Effector memory CD4-positive, alpha-beta T cell (primary cell): ENCODE measurements at regions not wholly inside any gene's neighbourhood (a gene's known extent, or its start where the extent isn't known, plus 50 kb on each side); places are given as distances from the start of the nearest gene placed in this dataset.
"Not testable (repeated sequence)": the region's sequence is repeated elsewhere in the genome, so short reads cannot be mapped to it uniquely, and the experiment has no call there.

Experiments
- DNase-seq, 3 donors: peaks; one replicate each; pipeline ENCODE4 v3.0.0-alpha.2; 2020
- H3K27ac ChIP-seq: 2 replicates; pipeline ENCODE4 v1.7.0; 2013; ENCODE audit warnings: mild to moderate bottlenecking, low read length, moderate library complexity; ENCODE audit not compliant: insufficient read depth, poor library complexity, severe bottlenecking
- H3K27me3 ChIP-seq: replicated peaks from 2 replicates; pipeline ENCODE4 v1.7.0; 2013; ENCODE audit warnings: mild to moderate bottlenecking, low read length; ENCODE audit not compliant: insufficient read depth, control insufficient read depth, poor library complexity, severe bottlenecking
- H3K36me3 ChIP-seq: 2 replicates; pipeline ENCODE4 v1.7.0; 2013; ENCODE audit warnings: mild to moderate bottlenecking, low read length, moderate library complexity; ENCODE audit not compliant: control insufficient read depth, insufficient read depth
- H3K4me1 ChIP-seq: 2 replicates; pipeline ENCODE4 v1.7.0; 2013; ENCODE audit warnings: low read length, mild to moderate bottlenecking; ENCODE audit not compliant: control insufficient read depth, insufficient read depth, poor library complexity, severe bottlenecking
- H3K4me3 ChIP-seq: 2 replicates; pipeline ENCODE4 v1.7.0; 2013; ENCODE audit warnings: low read length, low read depth, mild to moderate bottlenecking; ENCODE audit not compliant: insufficient read depth, poor library complexity, severe bottlenecking
- H3K9me3 ChIP-seq: 2 replicates; pipeline ENCODE4 v1.7.0; 2013; ENCODE audit warnings: mild to moderate bottlenecking, low read length, moderate library complexity; ENCODE audit not compliant: control insufficient read depth

GRCh38 chr2:82996217-82996616 is 1462.9 kb downstream of the SUCLG1 start:
- no peak for DNase-seq
- Histone ChIP-seq H3K27ac (no peak overlapping the region), H3K27me3 (no peaks in the 10 kb centered on the region), H3K36me3 (no peaks in the 10 kb centered on the region), H3K4me3 (no peak overlapping the region), H3K4me1 (no peaks in the 10 kb centered on the region), H3K9me3 (no peaks in the 10 kb centered on the region)

- Histone ChIP-seq H3K27me3 (no peaks in the 10 kb centered on the region), H3K4me3 (no peak overlapping the region), H3K9me3 (no peaks in the 10 kb centered on the region), H3K36me3 (no peaks in the 10 kb centered on the region), H3K4me1 (no peaks in the 10 kb centered on the region), H3K27ac (no peak overlapping the region)
- no peak for DNase-seq
Measured at GRCh38 chr2:82994151-82994550, 1464.9 kb downstream of the SUCLG1 start.

DNA sequence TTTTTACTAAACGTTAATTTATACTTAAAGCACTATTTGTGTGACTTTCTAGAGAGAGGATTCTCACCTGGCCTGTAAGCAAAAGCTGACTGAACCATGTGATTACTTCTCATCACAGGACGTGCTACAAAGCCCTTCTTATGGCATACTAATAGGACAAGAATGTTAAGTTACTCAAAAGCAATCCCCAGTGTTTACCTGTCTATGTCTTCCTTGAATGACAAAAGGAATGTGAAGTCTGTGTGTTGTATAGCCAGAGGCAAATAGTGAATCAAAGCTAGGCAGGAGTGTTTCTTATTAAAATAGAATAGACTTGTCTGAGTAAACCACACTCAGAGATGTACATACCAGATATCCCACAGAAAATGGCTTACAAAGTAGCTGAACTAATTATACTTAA is 1465.5 kb downstream of the SUCLG1 start:
- no peaks in the 10 kb centered on the region for H3K4me1 ChIP-seq
- no peak for DNase-seq
- H3K36me3 ChIP-seq, result no peaks in the 10 kb centered on the region
- no peaks in the 10 kb centered on the region for H3K9me3 ChIP-seq
- no peak overlapping the region for H3K27ac ChIP-seq
- no peaks in the 10 kb centered on the region for H3K27me3 ChIP-seq
- no peak overlapping the region for H3K4me3 ChIP-seq

GRCh38 chr2:82992968-82993367 is 1466.1 kb downstream of the SUCLG1 start:
- no peaks in the 10 kb centered on the region for H3K9me3 ChIP-seq
- no peaks in the 10 kb centered on the region for H3K36me3 ChIP-seq
- H3K27ac ChIP-seq, result no peak overlapping the region
- no peak for DNase-seq
- H3K27me3 ChIP-seq, result no peaks in the 10 kb centered on the region
- H3K4me3 ChIP-seq, result no peak overlapping the region
- no peaks in the 10 kb centered on the region for H3K4me1 ChIP-seq

- H3K4me1 ChIP-seq, H3K4me3 ChIP-seq, H3K36me3 ChIP-seq, H3K27me3 ChIP-seq, DNase-seq, H3K9me3 ChIP-seq, H3K27ac ChIP-seq: not testable (repeated sequence)
Measured at GRCh38 chr2:82987706-82988105, 1471.4 kb downstream of the SUCLG1 start.

GRCh38 chr2:82986899-82987298 is 1472.2 kb downstream of the SUCLG1 start:
- Histone ChIP-seq H3K9me3 (no peaks in the 10 kb centered on the region), H3K4me1 (no peaks in the 10 kb centered on the region), H3K27me3 (no peaks in the 10 kb centered on the region), H3K36me3 (no peaks in the 10 kb centered on the region), H3K4me3 (no peak overlapping the region), H3K27ac (no peak overlapping the region)
- no peak for DNase-seq

DNA sequence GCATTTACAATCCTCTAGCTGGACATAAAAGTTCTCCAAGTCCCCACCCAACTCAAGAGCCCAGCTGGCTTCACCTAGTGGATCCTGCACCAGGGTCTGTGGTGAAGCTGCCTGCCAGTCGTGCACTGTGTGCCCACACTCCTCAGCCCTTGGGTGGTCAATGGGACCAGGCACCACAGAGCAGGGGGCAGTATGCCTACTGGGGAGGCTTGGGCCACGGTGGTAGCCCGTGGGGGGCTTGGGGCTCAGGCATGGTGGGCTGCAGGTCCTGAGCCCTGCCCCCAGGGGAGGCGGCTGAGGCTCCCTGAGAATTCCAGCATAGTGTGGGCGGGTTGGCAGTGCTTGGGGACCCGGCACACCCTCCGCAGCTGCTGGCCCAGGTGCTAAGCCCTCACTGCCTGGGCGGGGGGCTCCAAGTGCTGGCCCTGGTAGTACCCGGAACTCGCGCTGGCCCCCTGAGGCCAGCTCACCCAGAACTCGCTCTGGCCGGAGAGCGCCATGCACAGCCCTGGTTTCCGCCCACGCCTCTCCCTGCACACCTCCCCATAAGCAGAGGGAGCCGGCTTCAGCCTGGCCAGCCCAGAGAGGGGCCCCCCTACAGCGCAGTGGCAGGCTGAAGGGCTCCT is 1473.4 kb downstream of the SUCLG1 start:
- no peak for DNase-seq
- H3K9me3 ChIP-seq, result no peaks in the 10 kb centered on the region
- no peaks in the 10 kb centered on the region for H3K27me3 ChIP-seq
- no peak overlapping the region for H3K4me3 ChIP-seq
- H3K4me1 ChIP-seq, result no peaks in the 10 kb centered on the region
- no peak overlapping the region for H3K27ac ChIP-seq
- H3K36me3 ChIP-seq, result no peaks in the 10 kb centered on the region

- Histone ChIP-seq H3K4me1 (no peaks in the 10 kb centered on the region), H3K27ac (no peak overlapping the region), H3K9me3 (no peaks in the 10 kb centered on the region), H3K36me3 (no peaks in the 10 kb centered on the region), H3K27me3 (no peaks in the 10 kb centered on the region), H3K4me3 (no peak overlapping the region)
- no peak for DNase-seq
Measured at GRCh38 chr2:82968358-82968757, 1490.7 kb downstream of the SUCLG1 start.

DNA sequence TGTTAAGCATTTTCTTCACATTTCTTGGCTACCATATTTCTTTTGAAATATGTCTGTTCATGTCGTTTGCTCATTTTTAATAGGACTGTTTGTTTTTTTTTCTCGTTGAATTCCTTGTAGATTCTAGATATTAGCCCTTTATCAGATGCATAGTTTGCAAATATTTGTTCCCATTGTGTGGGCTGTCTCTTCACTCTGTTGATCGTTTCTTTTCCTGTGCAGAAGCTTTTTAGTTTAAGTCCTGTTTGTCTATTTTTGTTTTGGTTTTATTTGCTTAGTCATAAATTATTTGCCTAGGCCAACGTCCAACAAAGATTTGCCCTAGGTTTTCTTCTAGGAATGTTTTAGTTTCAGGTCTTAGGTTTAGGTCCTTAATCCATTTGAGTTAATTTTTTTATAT is 1494.7 kb downstream of the SUCLG1 start:
- Histone ChIP-seq H3K36me3 (no peaks in the 10 kb centered on the region), H3K27ac (no peak overlapping the region), H3K27me3 (no peaks in the 10 kb centered on the region), H3K4me3 (no peak overlapping the region), H3K9me3 (no peaks in the 10 kb centered on the region), H3K4me1 (no peaks in the 10 kb centered on the region)
- no peak for DNase-seq

DNA sequence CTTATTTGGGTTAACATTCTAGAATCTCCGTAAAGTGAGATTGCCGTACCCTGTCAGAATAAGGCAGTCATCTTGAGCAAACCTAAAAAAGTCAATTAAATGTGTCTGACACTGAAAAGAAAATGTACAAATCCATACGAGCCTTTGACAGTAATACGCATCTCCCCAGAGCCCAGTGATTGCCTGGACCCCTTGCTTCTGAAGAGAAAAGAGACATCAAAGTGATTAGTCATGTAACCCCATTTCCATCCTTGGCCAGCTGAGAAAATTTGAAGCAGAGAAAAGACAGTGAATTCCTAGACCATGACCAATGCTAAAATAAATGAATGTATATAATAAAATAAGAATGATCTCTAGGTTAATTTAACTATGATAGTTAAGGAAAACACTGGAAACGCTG is 1499.4 kb downstream of the SUCLG1 start:
- Histone ChIP-seq H3K9me3 (no peaks in the 10 kb centered on the region), H3K4me1 (no peaks in the 10 kb centered on the region), H3K4me3 (no peak overlapping the region), H3K27ac (no peak overlapping the region), H3K36me3 (no peaks in the 10 kb centered on the region), H3K27me3 (no peaks in the 10 kb centered on the region)
- DNase-seq, result no peak
